K562 (cell line): ENCODE measurements at regions not wholly inside any gene's neighbourhood (a gene's known extent, or its start where the extent isn't known, plus 50 kb on each side); places are given as distances from the start of the nearest gene placed in this dataset.

ENCODE experiments used
- ATAC-seq: fragments of 200-7000 bp; cut with Tn5 transposase; 3 replicates; pipeline ENCODE4 v1.9.1; 2020; ENCODE audit warnings: moderate library complexity
- BruUV-seq: library from RNA; stranded (reverse); fragments of 400-500 nt; replicated peaks from 2 replicates; lab custom pipeline; 2021; lab: Mats Ljungman, UMichigan
- CTCF ChIA-PET: fragments of 300-600 bp; formaldehyde crosslinking; extraction: SDS; loops from one replicate; lab custom pipeline; 2021; ENCODE audit warnings: low intra/inter-chr PET ratio; lab: Yijun Ruan, JAX
- POLR2A ChIA-PET: fragments of 300-600, 350-650 bp; sonication (Branson Sonifier 250); formaldehyde crosslinking; extraction: SDS; loops from one replicate; lab custom pipeline; 2021; ENCODE audit warnings: antibody characterized with exemption, inconsistent platforms; lab: Yijun Ruan, JAX
- DNase-seq, 4 experiments: peaks; one replicate each; pipeline versions ENCODE4 v3.0.0 to v3.0.0-alpha.2; 2011 to 2018; ENCODE audit warnings: low spot score in 3 of 4, mixed read lengths in 3 of 4; ENCODE audit errors: extremely low read depth in 1 of 4
- FAIRE-seq: peaks from 2 replicates; lab custom pipeline; 2011; peaks lifted over from hg19 to GRCh38; lab: Jason Lieb, UNC
- H2AFZ ChIP-seq: 2 replicates; pipeline ENCODE4 v1.6.0; 2011; ENCODE audit warnings: low read depth, low read length, control low read depth, inconsistent platforms
- H3K27ac ChIP-seq: fragments of 200-600 bp; 3 replicates; pipeline ENCODE4 v1.8.0; 2011; ENCODE audit warnings: low read depth, mild to moderate bottlenecking, control low read depth, inconsistent platforms, low read length, moderate library complexity, mixed read lengths; ENCODE audit errors: extremely low read depth
- H3K27me3 ChIP-seq, 2 experiments: fragments of 300-600 bp in 1 of 2; 2 replicates in 1 of 2; 3 replicates in 1 of 2; pipeline versions ENCODE4 v1.6.0 to v1.8.0; 2011; ENCODE audit warnings: inconsistent platforms in 2 of 2, low read length in 2 of 2, mild to moderate bottlenecking in 1 of 2, mixed read lengths in 1 of 2, moderate library complexity in 1 of 2; ENCODE audit not compliant: control insufficient read depth in 2 of 2, insufficient read depth in 2 of 2
- H3K36me3 ChIP-seq: fragments of 300-600 bp; 3 replicates; pipeline ENCODE4 v1.8.0; 2011; ENCODE audit warnings: mild to moderate bottlenecking, low read length, inconsistent platforms; ENCODE audit not compliant: control insufficient read depth, insufficient read depth
- H3K4me1 ChIP-seq, 2 experiments: fragments of 200-600 bp in 1 of 2; replicated peaks in 1 of 2; 2 replicates in 1 of 2; 3 replicates in 1 of 2; pipeline versions ENCODE4 v1.5.1 to v1.8.0; 2011; ENCODE audit warnings: inconsistent platforms in 2 of 2, low read length in 2 of 2, mild to moderate bottlenecking in 1 of 2, mixed read lengths in 1 of 2, moderate library complexity in 1 of 2; ENCODE audit not compliant: control insufficient read depth in 2 of 2, insufficient read depth in 2 of 2
- H3K4me2 ChIP-seq: 2 replicates; pipeline ENCODE4 v1.6.1; 2011; ENCODE audit warnings: low read length, control low read depth, inconsistent platforms, mixed read lengths; ENCODE audit not compliant: insufficient read depth
- H3K4me3 ChIP-seq: fragments of 200-600 bp; sonication (generic), shearing (Covaris generic); 2 replicates; pipeline ENCODE4 v1.5.1; 2016; ENCODE audit warnings: control low read depth, inconsistent platforms
- H3K79me2 ChIP-seq: fragments of 200-600 bp; 3 replicates; pipeline ENCODE4 v1.8.0; 2011; ENCODE audit warnings: low read length, inconsistent platforms; ENCODE audit not compliant: control insufficient read depth, insufficient read depth
- H3K9ac ChIP-seq, 2 experiments: 2 replicates each; pipeline versions ENCODE4 v1.6.0 to v1.6.1; 2011; ENCODE audit warnings: low read depth in 2 of 2, low read length in 2 of 2, control low read depth in 1 of 2, inconsistent platforms in 1 of 2, mild to moderate bottlenecking in 1 of 2, mixed read lengths in 1 of 2; ENCODE audit not compliant: insufficient read depth in 1 of 2
- H3K9me1 ChIP-seq: one replicate; pipeline ENCODE4 v1.6.0; 2011; ENCODE audit warnings: inconsistent platforms, mild to moderate bottlenecking, low read length, moderate library complexity; ENCODE audit not compliant: control insufficient read depth, insufficient read depth
- H3K9me3 ChIP-seq: replicated peaks from 2 replicates; pipeline ENCODE4 v1.5.1; 2011; ENCODE audit warnings: low read depth, low read length, inconsistent platforms; ENCODE audit not compliant: control insufficient read depth, insufficient read depth
- H4K20me1 ChIP-seq: replicated peaks from 2 replicates; pipeline ENCODE4 v1.6.1; 2011; ENCODE audit warnings: low read length, inconsistent platforms, mixed read lengths; ENCODE audit not compliant: control insufficient read depth, insufficient read depth
- AFF4 ChIP-seq: sonication (generic); formaldehyde crosslinking; IDR thresholded peaks from 2 replicates; pipeline ENCODE4 v1.8.0; 2023; ENCODE audit warnings: mild to moderate bottlenecking, missing genetic modification reagents
- ARID2 ChIP-seq: fragments of 450-650 bp; IDR thresholded peaks from 2 replicates; pipeline ENCODE4 v1.6.1; 2017; ENCODE audit warnings: antibody characterized with exemption, mild to moderate bottlenecking
- BRD9 ChIP-seq: fragments of 450-650 bp; IDR thresholded peaks from 2 replicates; pipeline ENCODE4 v1.6.1; 2018; ENCODE audit warnings: low read depth; ENCODE audit not compliant: partially characterized antibody
- CSDE1 ChIP-seq, 2 experiments: fragments of 450-650 bp; IDR thresholded peaks; 2 replicates each; pipeline ENCODE4 v1.6.1; 2016; ENCODE audit warnings: mild to moderate bottlenecking in 1 of 2
- E4F1 ChIP-seq: fragments of 250-450 bp; sonication (Bioruptor Pico); IDR thresholded peaks from 2 replicates; pipeline ENCODE4 v1.5.0; 2021; ENCODE audit warnings: mild to moderate bottlenecking, borderline replicate concordance
- ILK ChIP-seq: fragments of 450-650 bp; IDR thresholded peaks from 2 replicates; pipeline ENCODE4 v1.6.1; 2016; ENCODE audit warnings: missing genetic modification characterization, low read depth, mild to moderate bottlenecking, missing compliant biosample characterization, moderate library complexity, borderline replicate concordance
- MCM5 ChIP-seq: fragments of 450-650 bp; IDR thresholded peaks from 2 replicates; pipeline ENCODE4 v1.6.1; 2016; ENCODE audit warnings: low read depth
- NRF1 ChIP-seq, 2 experiments: fragments of 450-650 bp; IDR thresholded peaks in 1 of 2; conservative IDR thresholded peaks in 1 of 2; 2 replicates each; pipeline ENCODE4 v1.6.1; 2014; ENCODE audit warnings: mild to moderate bottlenecking in 2 of 2
- PTRF ChIP-seq: fragments of 450-650 bp; IDR thresholded peaks from 2 replicates; pipeline ENCODE4 v1.6.1; 2016; ENCODE audit warnings: mild to moderate bottlenecking, missing genetic modification characterization, missing compliant biosample characterization
- TFAP4 ChIP-seq: sonication (generic); formaldehyde crosslinking; IDR thresholded peaks from 2 replicates; pipeline ENCODE4 v1.8.0; 2022; ENCODE audit warnings: missing genetic modification reagents, mild to moderate bottlenecking, moderate library complexity, borderline replicate concordance
- ZKSCAN8 ChIP-seq: fragments of 200-800 bp; sonication (Bioruptor generic); IDR thresholded peaks from 2 replicates; pipeline ENCODE4 v1.6.1; 2016; ENCODE audit warnings: missing genetic modification characterization, missing compliant biosample characterization
- ZNF140 ChIP-seq: fragments of 250-450 bp; sonication (Bioruptor Pico); IDR thresholded peaks from 2 replicates; pipeline ENCODE4 v1.8.0; 2021; ENCODE audit warnings: moderate library complexity, mild to moderate bottlenecking, inconsistent platforms
- ZNF696 ChIP-seq: fragments of 250-450 bp; sonication (Bioruptor Pico); conservative IDR thresholded peaks from 2 replicates; pipeline ENCODE4 v1.4.0; 2020; ENCODE audit warnings: mild to moderate bottlenecking, moderate library complexity
- WGBS: fragments of 100-300 bp; shearing (Covaris generic); methylation state at CpG from one replicate; pipeline ENCODE4 v1.1.6; 2016; ENCODE audit warnings: low coverage, mixed read lengths; ENCODE audit not compliant: insufficient coverage; ENCODE audit errors: missing lambda C conversion rate; 5-methylcytosine and 5-hydroxymethylcytosine counted together
- in situ Hi-C: fragments of 300-500 bp; cut with MboI; formaldehyde crosslinking; loops from 4 replicates; pipeline ENCODE4 v1.15.0; 2018; ENCODE audit warnings: inconsistent platforms, mixed read lengths
- intact Hi-C: fragments of 100-400 bp; cut with micrococcal nuclease; formaldehyde crosslinking; loops from 2 replicates; pipeline ENCODE4 v1.14.2; 2022

GRCh38 chr5:111935009-111935408, 178.0 kb upstream of the NREP start:
- H3K79me2 ChIP-seq = no peaks in the 10 kb centered on the region
- WGBS = 0% methylated on average over 1 of the region's 1 CpG
- FAIRE-seq = no peak
- no peak overlapping the region for H3K4me2 ChIP-seq
- H3K27ac ChIP-seq = no peak overlapping the region
- ATAC-seq = no peak
- no peak for DNase-seq
- in situ Hi-C loops = no loop called here
- H3K27me3 ChIP-seq = no peaks in the 10 kb centered on the region
- POLR2A ChIA-PET = no interaction called here
- H3K4me1 ChIP-seq = no peaks in the 10 kb centered on the region
- no peaks in the 10 kb centered on the region for H3K9me3 ChIP-seq
- intact Hi-C loops = no loop called here
- CTCF ChIA-PET = no interaction called here
- no peaks in the 10 kb centered on the region for H3K9me1 ChIP-seq
- no peak overlapping the region for H3K9ac ChIP-seq
- no peaks in the 10 kb centered on the region for H3K36me3 ChIP-seq
- H4K20me1 ChIP-seq = no peaks in the 10 kb centered on the region
- no peak overlapping the region for H3K4me3 ChIP-seq
- no peak overlapping the region for H2AFZ ChIP-seq
- BruUV-seq = no TSS peak
- TF ChIP-seq NRF1 (conservative IDR thresholded peaks at IDR 0.05 in 1 of 2, IDR thresholded peaks at IDR 0.05 in 1 of 2) = no peak
- TF ChIP-seq TFAP4 = no peak
- no peak for TF ChIP-seq MCM5
- TF ChIP-seq AFF4 (CRISPR knock-in tag) = no peak
- TF ChIP-seq ZKSCAN8 (CRISPR knock-in tag) = no peak
- TF ChIP-seq PTRF (tag) = no peak
- no peak for TF ChIP-seq ZNF140 (CRISPR knock-in tag)
- TF ChIP-seq ARID2 = no peak
- no peak for TF ChIP-seq ZNF696
- no peak for TF ChIP-seq CSDE1 (IDR thresholded peaks at IDR 0.05)
- no peak for TF ChIP-seq ILK
- no peak for TF ChIP-seq E4F1
- no peak for TF ChIP-seq BRD9
